Endothelial cell (in vitro differentiated cells): ENCODE measurements at regions not wholly inside any gene's neighbourhood (a gene's known extent, or its start where the extent isn't known, plus 50 kb on each side); places are given as distances from the start of the nearest gene placed in this dataset.

ENCODE experiments used
- DNase-seq: peaks from one replicate; pipeline ENCODE4 v3.0.0; 2021; ENCODE audit warnings: low spot score
- H3K27ac Mint-ChIP-seq: one replicate; pipeline ENCODE4 v1.8.0; 2021; ENCODE audit warnings: mixed read lengths, inconsistent platforms; ENCODE audit not compliant: unreplicated experiment
- H3K27me3 Mint-ChIP-seq: one replicate; pipeline ENCODE4 v1.8.0; 2021; ENCODE audit warnings: mild to moderate bottlenecking, moderate library complexity, mixed read lengths, inconsistent platforms; ENCODE audit not compliant: unreplicated experiment
- H3K36me3 Mint-ChIP-seq: one replicate; pipeline ENCODE4 v1.8.0; 2021; ENCODE audit warnings: mild to moderate bottlenecking, low read depth, mixed read lengths, inconsistent platforms; ENCODE audit not compliant: unreplicated experiment
- H3K4me1 Mint-ChIP-seq: one replicate; pipeline ENCODE4 v1.8.0; 2021; ENCODE audit warnings: mild to moderate bottlenecking, mixed read lengths, inconsistent platforms; ENCODE audit not compliant: unreplicated experiment
- H3K4me3 Mint-ChIP-seq: one replicate; pipeline ENCODE4 v1.8.0; 2021; ENCODE audit warnings: mild to moderate bottlenecking, mixed read lengths, inconsistent platforms; ENCODE audit not compliant: unreplicated experiment
- H3K9me3 Mint-ChIP-seq: one replicate; pipeline ENCODE4 v1.8.0; 2021; ENCODE audit warnings: mixed read lengths, inconsistent platforms; ENCODE audit not compliant: unreplicated experiment
- TF ChIP-seq, protein P1 (sequence below): fragments of 200-600 bp; sonication (generic); IDR thresholded peaks from one replicate; pipeline ENCODE4 v1.5.0; 2021; ENCODE audit warnings: antibody characterized with exemption; ENCODE audit not compliant: unreplicated experiment

DNA sequence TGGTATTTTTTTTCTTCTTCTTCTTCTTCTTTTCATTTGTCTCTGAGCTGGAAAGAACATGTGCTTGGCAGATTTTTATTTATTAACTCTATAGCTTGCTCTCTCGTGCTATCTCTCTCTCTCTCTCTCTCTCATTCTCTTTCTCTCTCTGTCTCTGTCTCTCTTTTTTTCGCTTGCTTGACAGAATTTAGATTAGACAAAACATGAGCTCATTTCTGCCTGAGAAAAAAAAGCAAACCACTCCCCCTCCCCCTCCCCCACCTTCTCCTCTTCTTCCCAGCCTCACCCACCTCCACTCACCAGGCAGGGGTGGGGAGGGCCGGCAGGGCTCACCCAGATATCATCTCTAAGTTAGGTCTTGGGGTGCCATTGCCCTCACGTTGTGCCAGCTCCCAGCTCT, 81.5 kb downstream of the PJA1 start:
- H3K27me3 Mint-ChIP-seq = no peaks in the 10 kb centered on the region
- no peak for DNase-seq
- no peaks in the 10 kb centered on the region for H3K36me3 Mint-ChIP-seq
- no peaks in the 10 kb centered on the region for H3K4me1 Mint-ChIP-seq
- no peak overlapping the region for H3K4me3 Mint-ChIP-seq
- H3K9me3 Mint-ChIP-seq = no peaks in the 10 kb centered on the region
- TF ChIP-seq, protein P1, sequence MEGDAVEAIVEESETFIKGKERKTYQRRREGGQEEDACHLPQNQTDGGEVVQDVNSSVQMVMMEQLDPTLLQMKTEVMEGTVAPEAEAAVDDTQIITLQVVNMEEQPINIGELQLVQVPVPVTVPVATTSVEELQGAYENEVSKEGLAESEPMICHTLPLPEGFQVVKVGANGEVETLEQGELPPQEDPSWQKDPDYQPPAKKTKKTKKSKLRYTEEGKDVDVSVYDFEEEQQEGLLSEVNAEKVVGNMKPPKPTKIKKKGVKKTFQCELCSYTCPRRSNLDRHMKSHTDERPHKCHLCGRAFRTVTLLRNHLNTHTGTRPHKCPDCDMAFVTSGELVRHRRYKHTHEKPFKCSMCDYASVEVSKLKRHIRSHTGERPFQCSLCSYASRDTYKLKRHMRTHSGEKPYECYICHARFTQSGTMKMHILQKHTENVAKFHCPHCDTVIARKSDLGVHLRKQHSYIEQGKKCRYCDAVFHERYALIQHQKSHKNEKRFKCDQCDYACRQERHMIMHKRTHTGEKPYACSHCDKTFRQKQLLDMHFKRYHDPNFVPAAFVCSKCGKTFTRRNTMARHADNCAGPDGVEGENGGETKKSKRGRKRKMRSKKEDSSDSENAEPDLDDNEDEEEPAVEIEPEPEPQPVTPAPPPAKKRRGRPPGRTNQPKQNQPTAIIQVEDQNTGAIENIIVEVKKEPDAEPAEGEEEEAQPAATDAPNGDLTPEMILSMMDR = no peak
- no peak overlapping the region for H3K27ac Mint-ChIP-seq

DNA sequence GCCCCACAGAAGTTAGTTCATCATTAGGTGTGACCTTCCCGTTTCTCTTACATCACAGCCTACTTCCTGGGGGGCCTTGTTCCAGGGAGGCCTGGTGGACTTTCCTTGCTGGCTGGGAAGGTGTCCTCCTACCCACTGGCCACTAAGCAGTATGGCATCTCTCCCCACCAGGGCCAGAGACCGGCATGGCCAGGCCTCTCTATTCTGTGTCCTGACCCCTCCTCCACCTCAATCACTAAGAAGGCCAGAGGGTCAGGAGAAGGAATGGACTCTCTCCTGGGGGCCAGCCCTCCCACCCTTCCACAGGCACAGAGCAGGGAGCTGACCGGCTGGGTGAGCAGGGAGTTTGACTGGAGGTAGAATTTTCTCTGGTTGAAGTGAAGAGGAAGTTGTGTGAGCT, 81.9 kb downstream of the PJA1 start:
- no peaks in the 10 kb centered on the region for H3K36me3 Mint-ChIP-seq
- no peak for DNase-seq
- no peak overlapping the region for H3K27ac Mint-ChIP-seq
- H3K9me3 Mint-ChIP-seq = no peaks in the 10 kb centered on the region
- H3K27me3 Mint-ChIP-seq = no peaks in the 10 kb centered on the region
- H3K4me3 Mint-ChIP-seq = no peak overlapping the region
- TF ChIP-seq, protein P1 = no peak
- no peaks in the 10 kb centered on the region for H3K4me1 Mint-ChIP-seq

DNA sequence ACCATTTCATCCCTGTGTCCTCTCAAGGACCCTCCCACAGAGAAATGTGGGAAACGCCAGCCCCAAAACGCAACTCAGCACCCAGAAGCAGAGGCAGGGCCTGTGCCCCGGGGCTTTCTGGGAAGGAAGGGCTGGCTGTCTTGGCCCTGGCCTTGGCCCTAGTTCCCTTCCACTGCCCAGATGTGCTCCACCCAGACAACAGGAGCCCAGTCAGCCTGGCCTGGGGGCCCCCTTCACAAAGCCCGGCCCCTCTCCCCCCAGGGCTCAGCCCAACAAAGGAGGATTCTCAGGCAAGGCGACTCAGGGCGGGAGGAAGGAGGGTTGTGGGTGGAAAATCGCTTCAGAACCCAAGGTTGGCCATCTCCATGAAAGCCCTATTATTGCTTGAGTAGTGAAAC, 82.5 kb downstream of the PJA1 start:
- Mint-ChIP-seq H3K27me3 (no peaks in the 10 kb centered on the region), H3K36me3 (no peaks in the 10 kb centered on the region), H3K27ac (no peak overlapping the region), H3K4me1 (no peaks in the 10 kb centered on the region), H3K9me3 (no peaks in the 10 kb centered on the region), H3K4me3 (no peak overlapping the region)
- no peak for DNase-seq
- TF ChIP-seq, protein P1 = no peak

DNA sequence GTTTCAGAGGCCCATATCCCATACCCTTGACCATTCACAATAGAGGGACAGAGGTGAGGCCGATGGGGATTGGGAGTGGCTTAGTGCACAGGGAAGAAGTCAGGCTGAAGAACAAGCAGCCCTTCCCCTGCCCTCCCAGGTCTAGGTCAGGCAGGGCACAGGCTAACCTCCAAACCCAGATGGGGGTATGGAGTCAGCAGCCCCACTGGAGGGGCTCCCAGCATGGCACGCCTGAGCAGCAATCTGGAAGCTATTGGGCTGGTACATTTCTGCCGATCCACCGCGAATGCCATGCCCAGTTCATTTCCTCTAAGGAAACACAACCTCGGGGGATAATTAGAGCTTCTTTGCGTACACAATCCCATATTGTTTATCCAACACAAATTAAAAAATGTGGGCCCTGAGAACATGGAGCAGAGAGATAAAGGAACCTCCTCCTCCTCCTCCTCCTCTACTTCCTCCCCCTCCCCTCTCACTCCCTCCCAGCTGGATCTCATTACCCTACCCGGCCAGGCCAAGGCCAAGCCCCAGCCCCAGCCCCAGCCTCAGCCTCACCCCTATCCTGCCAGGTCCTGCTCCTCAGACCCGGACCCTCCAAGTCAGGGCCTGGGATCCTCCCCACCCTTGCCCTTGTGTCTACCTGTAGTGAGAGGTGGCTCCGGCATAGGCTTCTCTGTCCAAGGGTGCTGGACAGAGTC, 83.0 kb downstream of the PJA1 start:
- no peak for DNase-seq
- no peaks in the 10 kb centered on the region for H3K4me1 Mint-ChIP-seq
- H3K36me3 Mint-ChIP-seq = no peaks in the 10 kb centered on the region
- TF ChIP-seq, protein P1 = no peak
- no peak overlapping the region for H3K27ac Mint-ChIP-seq
- H3K4me3 Mint-ChIP-seq = no peak overlapping the region
- H3K9me3 Mint-ChIP-seq = no peaks in the 10 kb centered on the region
- H3K27me3 Mint-ChIP-seq = no peaks in the 10 kb centered on the region

DNA sequence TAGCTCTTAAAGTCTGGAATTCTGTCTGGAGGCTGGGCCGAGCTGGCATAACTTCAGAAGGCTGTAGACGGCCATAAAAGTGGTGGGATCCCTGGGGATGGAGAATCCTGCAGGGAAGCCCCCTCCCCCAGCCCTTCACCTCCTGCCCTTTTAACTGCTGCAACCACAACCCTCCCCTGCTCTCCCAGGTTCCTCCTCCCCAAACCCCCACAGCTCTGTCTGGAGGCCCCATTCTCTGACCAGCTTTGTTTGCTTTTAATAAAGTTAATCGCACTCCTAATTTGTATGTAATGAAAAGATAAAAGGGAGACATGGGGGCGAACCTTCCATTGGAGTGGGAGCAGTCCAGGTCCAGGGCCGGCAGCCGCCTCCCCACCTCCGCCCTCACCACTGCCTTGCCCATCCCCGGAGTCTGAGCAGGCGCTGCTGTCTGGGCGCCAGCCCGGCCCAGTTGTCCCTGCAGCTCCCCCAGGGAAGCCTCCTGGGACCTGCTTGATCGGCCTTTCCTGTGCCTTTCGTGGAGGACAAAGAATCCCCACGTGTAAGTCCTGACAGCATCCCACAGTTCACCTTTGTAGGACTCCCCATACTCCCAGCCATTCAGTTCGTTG, 84.3 kb downstream of the PJA1 start:
- no peaks in the 10 kb centered on the region for H3K4me1 Mint-ChIP-seq

More for the DNA sequence above, 84.3 kb downstream of the PJA1 start:
- Mint-ChIP-seq H3K4me3 (no peak overlapping the region), H3K27me3 (no peaks in the 10 kb centered on the region), H3K36me3 (no peaks in the 10 kb centered on the region), H3K27ac (no peak overlapping the region), H3K9me3 (no peaks in the 10 kb centered on the region)
- no peak for DNase-seq
- TF ChIP-seq, protein P1 = no peak
